Activated CD4-positive, alpha-beta T cell treated with anti-CD3 and anti-CD28 coated beads, Interleukin-2, amount 50 U/mL, for 4 hours (primary cell): ENCODE measurements at regions not wholly inside any gene's neighbourhood (a gene's known extent, or its start where the extent isn't known, plus 50 kb on each side); places are given as distances from the start of the nearest gene placed in this dataset.

Experiments
- DNase-seq, 2 experiments: peaks; one replicate each; pipeline ENCODE4 v3.0.0-alpha.2; 2020

- no peak for DNase-seq
Observed at GRCh38 chr11:122165607-122166371, 49.8 kb upstream of the BLID start.
